ENCODE measurements at regions not wholly inside any gene's neighbourhood (a gene's known extent, or its start where the extent isn't known, plus 50 kb on each side); places are given as distances from the start of the nearest gene placed in this dataset.

GRCh38 chr13:50141375-50141975 lies 126.2 kb downstream of the KCNRG start:
- H3K36me3 ChIP-seq (ENCODE audit: control insufficient read depth, insufficient read depth, low read length) = no peaks in the 10 kb centered on the region
- peaks cover 22% of the 10 kb centered on the region for H3K4me1 ChIP-seq (ENCODE audit: control insufficient read depth, insufficient read depth, low read length)
- H3K9ac ChIP-seq (ENCODE audit: low read depth, low read length) = no peak overlapping the region
- H3K27ac ChIP-seq (ENCODE audit: low read depth, low read length) = peak overlapping the region; percentile 29
- H3K9me3 ChIP-seq (ENCODE audit: control insufficient read depth, insufficient read depth, low read length) = no peaks in the 10 kb centered on the region
- H3K27me3 ChIP-seq (ENCODE audit: control insufficient read depth, insufficient read depth, low read length) = peaks cover 20% of the 10 kb centered on the region
- H3K4me3 ChIP-seq (ENCODE audit: low read depth, low read length) = 0 out of 2 replicates have a peak overlapping the region, but pooled peaks have one; percentile 20

GRCh38 chr13:50144246-50145160 lies 129.3 kb downstream of the KCNRG start:
- Histone ChIP-seq H3K4me3 (ENCODE audit: low read depth, low read length) (no peak overlapping the region), H3K27ac (ENCODE audit: low read depth, low read length) (no peak overlapping the region), H3K27me3 (ENCODE audit: control insufficient read depth, insufficient read depth, low read length) (peaks cover 9% of the 10 kb centered on the region; the same call in 1 of the 2 replicates), H3K9me3 (ENCODE audit: control insufficient read depth, insufficient read depth, low read length) (no peaks in the 10 kb centered on the region), H3K36me3 (ENCODE audit: control insufficient read depth, insufficient read depth, low read length) (no peaks in the 10 kb centered on the region), H3K9ac (ENCODE audit: low read depth, low read length) (no peak overlapping the region), H3K4me1 (ENCODE audit: control insufficient read depth, insufficient read depth, low read length) (peaks cover 33% of the 10 kb centered on the region)

GRCh38 chr13:50149214-50149613 lies 134.0 kb downstream of the KCNRG start:
- no peaks in the 10 kb centered on the region for H3K27me3 ChIP-seq (ENCODE audit: control insufficient read depth, insufficient read depth, low read length)
- H3K9me3 ChIP-seq (ENCODE audit: control insufficient read depth, insufficient read depth, low read length) = no peaks in the 10 kb centered on the region
- peaks cover 13% of the 10 kb centered on the region for H3K4me1 ChIP-seq (ENCODE audit: control insufficient read depth, insufficient read depth, low read length)
- H3K4me3 ChIP-seq (ENCODE audit: low read depth, low read length) = no peak overlapping the region
- H3K27ac ChIP-seq (ENCODE audit: low read depth, low read length) = no peak overlapping the region
- no peaks in the 10 kb centered on the region for H3K36me3 ChIP-seq (ENCODE audit: control insufficient read depth, insufficient read depth, low read length)
- H3K9ac ChIP-seq (ENCODE audit: low read depth, low read length) = no peak overlapping the region

- Histone ChIP-seq H3K4me1 (ENCODE audit: control insufficient read depth, insufficient read depth, low read length) (peaks cover 13% of the 10 kb centered on the region), H3K9ac (ENCODE audit: low read depth, low read length) (no peak overlapping the region), H3K9me3 (ENCODE audit: control insufficient read depth, insufficient read depth, low read length) (no peaks in the 10 kb centered on the region), H3K27me3 (ENCODE audit: control insufficient read depth, insufficient read depth, low read length) (no peaks in the 10 kb centered on the region), H3K27ac (ENCODE audit: low read depth, low read length) (no peak overlapping the region), H3K4me3 (ENCODE audit: low read depth, low read length) (no peak overlapping the region), H3K36me3 (ENCODE audit: control insufficient read depth, insufficient read depth, low read length) (no peaks in the 10 kb centered on the region)
Measured at GRCh38 chr13:50149932-50150331, 134.7 kb downstream of the KCNRG start.

GRCh38 chr13:50152224-50152623 lies 137.0 kb downstream of the KCNRG start:
- Histone ChIP-seq H3K4me1 (ENCODE audit: control insufficient read depth, insufficient read depth, low read length) (peaks cover 18% of the 10 kb centered on the region), H3K4me3 (ENCODE audit: low read depth, low read length) (no peak overlapping the region), H3K27me3 (ENCODE audit: control insufficient read depth, insufficient read depth, low read length) (no peaks in the 10 kb centered on the region), H3K9ac (ENCODE audit: low read depth, low read length) (no peak overlapping the region), H3K27ac (ENCODE audit: low read depth, low read length) (no peak overlapping the region), H3K36me3 (ENCODE audit: control insufficient read depth, insufficient read depth, low read length) (no peaks in the 10 kb centered on the region), H3K9me3 (ENCODE audit: control insufficient read depth, insufficient read depth, low read length) (no peaks in the 10 kb centered on the region)

GRCh38 chr13:50152655-50153309 lies 137.5 kb downstream of the KCNRG start:
- H3K27ac ChIP-seq (ENCODE audit: low read depth, low read length) = no peak overlapping the region

GRCh38 chr13:50153401-50153800 lies 138.2 kb downstream of the KCNRG start:
- Histone ChIP-seq H3K4me3 (ENCODE audit: low read depth, low read length) (no peak overlapping the region), H3K9ac (ENCODE audit: low read depth, low read length) (no peak overlapping the region), H3K9me3 (ENCODE audit: control insufficient read depth, insufficient read depth, low read length) (no peaks in the 10 kb centered on the region), H3K4me1 (ENCODE audit: control insufficient read depth, insufficient read depth, low read length) (peaks cover 14% of the 10 kb centered on the region), H3K27ac (ENCODE audit: low read depth, low read length) (no peak overlapping the region), H3K27me3 (ENCODE audit: control insufficient read depth, insufficient read depth, low read length) (no peaks in the 10 kb centered on the region), H3K36me3 (ENCODE audit: control insufficient read depth, insufficient read depth, low read length) (no peaks in the 10 kb centered on the region)

More at GRCh38 chr13:50152655-50153309, 137.5 kb downstream of the KCNRG start:
- Histone ChIP-seq H3K27me3 (ENCODE audit: control insufficient read depth, insufficient read depth, low read length) (no peaks in the 10 kb centered on the region), H3K9ac (ENCODE audit: low read depth, low read length) (no peak overlapping the region), H3K9me3 (ENCODE audit: control insufficient read depth, insufficient read depth, low read length) (no peaks in the 10 kb centered on the region), H3K36me3 (ENCODE audit: control insufficient read depth, insufficient read depth, low read length) (no peaks in the 10 kb centered on the region), H3K4me1 (ENCODE audit: control insufficient read depth, insufficient read depth, low read length) (peaks cover 18% of the 10 kb centered on the region), H3K4me3 (ENCODE audit: low read depth, low read length) (no peak overlapping the region)

GRCh38 chr13:50153876-50154275 lies 138.6 kb downstream of the KCNRG start:
- H3K9ac ChIP-seq (ENCODE audit: low read depth, low read length) = no peak overlapping the region
- H3K4me3 ChIP-seq (ENCODE audit: low read depth, low read length) = no peak overlapping the region
- no peak overlapping the region for H3K27ac ChIP-seq (ENCODE audit: low read depth, low read length)
- H3K36me3 ChIP-seq (ENCODE audit: control insufficient read depth, insufficient read depth, low read length) = no peaks in the 10 kb centered on the region
- no peaks in the 10 kb centered on the region for H3K27me3 ChIP-seq (ENCODE audit: control insufficient read depth, insufficient read depth, low read length)
- H3K4me1 ChIP-seq (ENCODE audit: control insufficient read depth, insufficient read depth, low read length) = peaks cover 12% of the 10 kb centered on the region; the same call in 1 of the 2 replicates
- no peaks in the 10 kb centered on the region for H3K9me3 ChIP-seq (ENCODE audit: control insufficient read depth, insufficient read depth, low read length)

GRCh38 chr13:50154697-50155096 lies 139.5 kb downstream of the KCNRG start:
- Histone ChIP-seq H3K9ac (ENCODE audit: low read depth, low read length) (no peak overlapping the region), H3K27me3 (ENCODE audit: control insufficient read depth, insufficient read depth, low read length) (no peaks in the 10 kb centered on the region), H3K4me1 (ENCODE audit: control insufficient read depth, insufficient read depth, low read length) (peaks cover 5% of the 10 kb centered on the region; the same call in 1 of the 2 replicates), H3K36me3 (ENCODE audit: control insufficient read depth, insufficient read depth, low read length) (no peaks in the 10 kb centered on the region), H3K4me3 (ENCODE audit: low read depth, low read length) (no peak overlapping the region), H3K9me3 (ENCODE audit: control insufficient read depth, insufficient read depth, low read length) (no peaks in the 10 kb centered on the region), H3K27ac (ENCODE audit: low read depth, low read length) (no peak overlapping the region)

- Histone ChIP-seq H3K27me3 (ENCODE audit: control insufficient read depth, insufficient read depth, low read length) (no peaks in the 10 kb centered on the region), H3K27ac (ENCODE audit: low read depth, low read length) (no peak overlapping the region), H3K9ac (ENCODE audit: low read depth, low read length) (no peak overlapping the region), H3K4me1 (ENCODE audit: control insufficient read depth, insufficient read depth, low read length) (peaks cover 5% of the 10 kb centered on the region; the same call in 1 of the 2 replicates), H3K36me3 (ENCODE audit: control insufficient read depth, insufficient read depth, low read length) (no peaks in the 10 kb centered on the region), H3K4me3 (ENCODE audit: low read depth, low read length) (no peak overlapping the region), H3K9me3 (ENCODE audit: control insufficient read depth, insufficient read depth, low read length) (no peaks in the 10 kb centered on the region)
Measured at GRCh38 chr13:50156140-50156539, 140.9 kb downstream of the KCNRG start.

Data from HUES48 (cell line).